ENCODE measurements at regions not wholly inside any gene's neighbourhood (a gene's known extent, or its start where the extent isn't known, plus 50 kb on each side); places are given as distances from the start of the nearest gene placed in this dataset.

- H3K27ac Mint-ChIP-seq, result no peak overlapping the region
- H3K36me3 Mint-ChIP-seq, result no peaks in the 10 kb centered on the region
- peaks cover 0 to 6% of the 10 kb centered on the region in 2 donors for H3K9me3 Mint-ChIP-seq
- no peak for ATAC-seq
- DNase-seq (ENCODE audit: low spot score in 2 of 2), result peak in 1 of 2 donors; percentile 25
Measured at GRCh38 chr18:78717051-78717765, 262.4 kb upstream of the SALL3 start.

GRCh38 chr18:78717766-78718150, 261.9 kb upstream of the SALL3 start:
- ATAC-seq (no peak), DNase-seq (ENCODE audit: low spot score in 2 of 2) (peak in 1 of 2 donors; percentile 26)
- peaks cover 0 to 6% of the 10 kb centered on the region in 2 donors for H3K9me3 Mint-ChIP-seq
- H3K36me3 Mint-ChIP-seq, result no peaks in the 10 kb centered on the region
- no peak overlapping the region for H3K27ac Mint-ChIP-seq

- DNase-seq (ENCODE audit: low spot score in 2 of 2), result no peak
- no peak for ATAC-seq
- H3K27ac Mint-ChIP-seq, result no peak overlapping the region
- no peaks in the 10 kb centered on the region for H3K9me3 Mint-ChIP-seq
- H3K36me3 Mint-ChIP-seq, result no peaks in the 10 kb centered on the region
Measured at GRCh38 chr18:78719821-78720220, 259.8 kb upstream of the SALL3 start.

GRCh38 chr18:78720456-78721237, 259.0 kb upstream of the SALL3 start:
- Mint-ChIP-seq H3K27ac (no peak overlapping the region), H3K9me3 (no peaks in the 10 kb centered on the region), H3K36me3 (no peaks in the 10 kb centered on the region)
- ATAC-seq, result no peak
- DNase-seq (ENCODE audit: low spot score in 2 of 2), result peak in 1 of 2 donors; percentile 45

GRCh38 chr18:78721238-78721875, 258.3 kb upstream of the SALL3 start:
- H3K36me3 Mint-ChIP-seq, result no peaks in the 10 kb centered on the region
- no peaks in the 10 kb centered on the region for H3K9me3 Mint-ChIP-seq
- H3K27ac Mint-ChIP-seq, result no peak overlapping the region
- ATAC-seq, result no peak
- peak in 1 of 2 donors; percentile 20 for DNase-seq (ENCODE audit: low spot score in 2 of 2)

- DNase-seq (ENCODE audit: low spot score in 2 of 2) (no peak), ATAC-seq (no peak)
- H3K9me3 Mint-ChIP-seq, result no peaks in the 10 kb centered on the region
- no peak overlapping the region for H3K27ac Mint-ChIP-seq
- no peaks in the 10 kb centered on the region for H3K36me3 Mint-ChIP-seq
Measured at GRCh38 chr18:78721981-78722380, 257.6 kb upstream of the SALL3 start.

GRCh38 chr18:78722386-78722785, 257.2 kb upstream of the SALL3 start:
- ATAC-seq (no peak), DNase-seq (ENCODE audit: low spot score in 2 of 2) (no peak)
- Mint-ChIP-seq H3K9me3 (no peaks in the 10 kb centered on the region), H3K27ac (no peak overlapping the region), H3K36me3 (no peaks in the 10 kb centered on the region)

GRCh38 chr18:78722929-78723710, 256.5 kb upstream of the SALL3 start:
- Mint-ChIP-seq H3K36me3 (no peaks in the 10 kb centered on the region), H3K27ac (no peak overlapping the region), H3K9me3 (no peaks in the 10 kb centered on the region)
- DNase-seq (ENCODE audit: low spot score in 2 of 2), result no peak
- ATAC-seq, result no peak

GRCh38 chr18:78724214-78724914, 255.3 kb upstream of the SALL3 start:
- Mint-ChIP-seq H3K27ac (no peak overlapping the region), H3K36me3 (no peaks in the 10 kb centered on the region), H3K9me3 (no peaks in the 10 kb centered on the region)
- DNase-seq (ENCODE audit: low spot score in 2 of 2) (no peak), ATAC-seq (no peak)

- Mint-ChIP-seq H3K9me3 (no peaks in the 10 kb centered on the region), H3K27ac (no peak overlapping the region), H3K36me3 (no peaks in the 10 kb centered on the region)
- DNase-seq (ENCODE audit: low spot score in 2 of 2) (no peak), ATAC-seq (no peak)
Measured at GRCh38 chr18:78725426-78725825, 254.2 kb upstream of the SALL3 start.

GRCh38 chr18:78726326-78727056, 253.1 kb upstream of the SALL3 start:
- H3K36me3 Mint-ChIP-seq, result no peaks in the 10 kb centered on the region
- no peak for ATAC-seq

GRCh38 chr18:78727057-78727739, 252.4 kb upstream of the SALL3 start:
- H3K36me3 Mint-ChIP-seq, result no peaks in the 10 kb centered on the region
- DNase-seq (ENCODE audit: low spot score in 2 of 2) (no peak), ATAC-seq (no peak)
- no peaks in the 10 kb centered on the region for H3K9me3 Mint-ChIP-seq
- H3K27ac Mint-ChIP-seq, result no peak overlapping the region

More at GRCh38 chr18:78726326-78727056, 253.1 kb upstream of the SALL3 start:
- no peak for DNase-seq (ENCODE audit: low spot score in 2 of 2)
- no peaks in the 10 kb centered on the region for H3K9me3 Mint-ChIP-seq
- H3K27ac Mint-ChIP-seq, result no peak overlapping the region

GRCh38 chr18:78727877-78728783, 251.5 kb upstream of the SALL3 start:
- ATAC-seq, result no peak
- H3K27ac Mint-ChIP-seq, result no peak overlapping the region
- H3K9me3 Mint-ChIP-seq, result no peaks in the 10 kb centered on the region
- DNase-seq (ENCODE audit: low spot score in 2 of 2), result no peak
- no peaks in the 10 kb centered on the region for H3K36me3 Mint-ChIP-seq

GRCh38 chr18:78728784-78729467, 250.7 kb upstream of the SALL3 start:
- H3K36me3 Mint-ChIP-seq, result no peaks in the 10 kb centered on the region
- DNase-seq (ENCODE audit: low spot score in 2 of 2), result no peak

More at GRCh38 chr18:78728784-78729467, 250.7 kb upstream of the SALL3 start:
- no peaks in the 10 kb centered on the region for H3K9me3 Mint-ChIP-seq
- ATAC-seq, result no peak
- no peak overlapping the region for H3K27ac Mint-ChIP-seq
